HepG2 (cell line): ENCODE measurements at regions not wholly inside any gene's neighbourhood (a gene's known extent, or its start where the extent isn't known, plus 50 kb on each side); places are given as distances from the start of the nearest gene placed in this dataset.

Experiments
- ATAC-seq: fragments of 200-7000 bp; cut with Tn5 transposase; 3 replicates; pipeline ENCODE4 v1.9.1; 2020; ENCODE audit warnings: mild to moderate bottlenecking, moderate library complexity
- BruUV-seq: library from RNA; stranded (reverse); fragments of 400-500 nt; replicated peaks from 2 replicates; lab custom pipeline; 2021; lab: Mats Ljungman, UMichigan
- CTCF ChIA-PET: fragments of 300-600 bp; formaldehyde crosslinking; extraction: SDS; loops from one replicate; lab custom pipeline; 2021; ENCODE audit warnings: low total read pairs, inconsistent platforms, low intra/inter-chr PET ratio; lab: Yijun Ruan, JAX
- POLR2A ChIA-PET: fragments of 350-600 bp; sonication (Branson Sonifier 250); formaldehyde crosslinking; loops from one replicate; lab custom pipeline; 2020; ENCODE audit warnings: antibody characterized with exemption, inconsistent platforms; lab: Yijun Ruan, JAX
- DNase-seq: peaks from one replicate; pipeline ENCODE4 v3.0.0-alpha.2; 2015; ENCODE audit warnings: low spot score
- FAIRE-seq: peaks from 3 replicates; lab custom pipeline; 2011; peaks lifted over from hg19 to GRCh38; lab: Jason Lieb, UNC
- H2AFZ ChIP-seq: one replicate; pipeline ENCODE4 v1.6.1; 2011; ENCODE audit warnings: low read length, inconsistent platforms
- H3K27ac ChIP-seq: fragments of 300-600 bp; 3 replicates; pipeline ENCODE4 v1.8.0; 2011; ENCODE audit warnings: mixed run types, mild to moderate bottlenecking, mixed read lengths, low read length, inconsistent platforms; ENCODE audit not compliant: insufficient read depth; ENCODE audit errors: extremely low read length
- H3K27me3 ChIP-seq, 2 experiments: fragments of 200-600 bp in 1 of 2; 2 replicates in 1 of 2; 3 replicates in 1 of 2; pipeline versions ENCODE4 v1.6.0 to v1.8.0; 2011; ENCODE audit warnings: low read length in 2 of 2, mild to moderate bottlenecking in 2 of 2, moderate library complexity in 2 of 2, inconsistent platforms in 1 of 2; ENCODE audit not compliant: insufficient read depth in 2 of 2, control insufficient read depth in 1 of 2
- H3K36me3 ChIP-seq, 2 experiments: fragments of 200-600 bp in 1 of 2; replicated peaks in 1 of 2; 2 replicates in 1 of 2; 3 replicates in 1 of 2; pipeline versions ENCODE4 v1.5.1 to v1.8.0; 2011; ENCODE audit warnings: low read length in 2 of 2, inconsistent platforms in 1 of 2; ENCODE audit not compliant: insufficient read depth in 2 of 2, control insufficient read depth in 1 of 2
- H3K4me1 ChIP-seq: 2 replicates; pipeline ENCODE4 v1.5.1; 2012; ENCODE audit warnings: low read length, inconsistent platforms; ENCODE audit not compliant: insufficient read depth
- H3K4me2 ChIP-seq: 2 replicates; pipeline ENCODE4 v1.6.0; 2011; ENCODE audit warnings: low read depth, low read length, inconsistent platforms
- H3K4me3 ChIP-seq, 3 experiments: fragments of 200-600 bp in 1 of 3; sonication (generic), shearing (Covaris generic) in 1 of 3; replicated peaks in 1 of 3; 2 replicates each; pipeline ENCODE4 v1.5.1; 2011 to 2016; ENCODE audit warnings: low read length in 3 of 3, inconsistent platforms in 2 of 3, low read depth in 2 of 3, mild to moderate bottlenecking in 2 of 3, control low read depth in 1 of 3, mixed read lengths in 1 of 3; ENCODE audit not compliant: insufficient read depth in 1 of 3
- H3K79me2 ChIP-seq: one replicate; pipeline ENCODE4 v1.6.1; 2011; ENCODE audit warnings: low read length, inconsistent platforms; ENCODE audit not compliant: insufficient read depth
- H3K9ac ChIP-seq: 2 replicates; pipeline ENCODE4 v1.6.0; 2011; ENCODE audit warnings: mild to moderate bottlenecking, low read depth, low read length, inconsistent platforms; ENCODE audit not compliant: insufficient read depth
- H3K9me3 ChIP-seq: 2 replicates; pipeline ENCODE4 v1.5.1; 2012; ENCODE audit warnings: mild to moderate bottlenecking, low read length
- H4K20me1 ChIP-seq: 2 replicates; pipeline ENCODE4 v1.6.0; 2011; ENCODE audit warnings: inconsistent platforms, mild to moderate bottlenecking, low read length, moderate library complexity; ENCODE audit not compliant: insufficient read depth
- CBX5 ChIP-seq: sonication (generic); formaldehyde crosslinking; IDR thresholded peaks from 2 replicates; pipeline ENCODE4 v1.4.0; 2020; ENCODE audit warnings: missing genetic modification reagents, borderline replicate concordance
- CEBPG ChIP-seq: IDR thresholded peaks from 2 replicates; pipeline ENCODE4 v1.6.1; 2016
- HNRNPL ChIP-seq: fragments of 200-400 bp; formaldehyde crosslinking; IDR thresholded peaks from 2 replicates; pipeline ENCODE4 v1.6.1; 2017; ENCODE audit warnings: mild to moderate bottlenecking, low read depth, low read length
- JUN ChIP-seq: sonication (generic); formaldehyde crosslinking; IDR thresholded peaks from 2 replicates; pipeline ENCODE4 v1.4.0; 2020; ENCODE audit warnings: mild to moderate bottlenecking, missing genetic modification reagents
- MAFF ChIP-seq: IDR thresholded peaks from 2 replicates; pipeline ENCODE4 v1.6.1; 2011; ENCODE audit warnings: low read depth, low read length, improper control_type of control experiment
- MBNL3 ChIP-seq: fragments of 250-450 bp; sonication (Bioruptor Pico); conservative IDR thresholded peaks from 2 replicates; pipeline ENCODE4 v1.8.0; 2022; ENCODE audit warnings: mild to moderate bottlenecking, inconsistent platforms
- SP2 ChIP-seq: sonication (generic); formaldehyde crosslinking; IDR thresholded peaks from 2 replicates; pipeline ENCODE4 v1.5.1; 2020; ENCODE audit warnings: mild to moderate bottlenecking, missing genetic modification reagents
- ZFP41 ChIP-seq: sonication (generic); formaldehyde crosslinking; IDR thresholded peaks from 2 replicates; pipeline ENCODE4 v1.4.0; 2020; ENCODE audit warnings: mild to moderate bottlenecking, missing genetic modification reagents, borderline replicate concordance
- ZNF136 ChIP-seq: sonication (generic); formaldehyde crosslinking; IDR thresholded peaks from 2 replicates; pipeline ENCODE4 v1.8.1; 2022; ENCODE audit warnings: low read depth, mild to moderate bottlenecking, moderate library complexity, missing genetic modification reagents
- ZNF256 ChIP-seq: sonication (generic); formaldehyde crosslinking; conservative IDR thresholded peaks from 2 replicates; pipeline ENCODE4 v1.4.0; 2020; ENCODE audit warnings: missing genetic modification reagents
- ZNF382 ChIP-seq: sonication (generic); formaldehyde crosslinking; IDR thresholded peaks from 2 replicates; pipeline ENCODE4 v1.5.0; 2020; ENCODE audit warnings: missing genetic modification reagents, mild to moderate bottlenecking, borderline replicate concordance
- ZNF572 ChIP-seq: sonication (generic); formaldehyde crosslinking; IDR thresholded peaks from 2 replicates; pipeline ENCODE4 v1.5.1; 2020; ENCODE audit warnings: mild to moderate bottlenecking, missing genetic modification reagents
- ZNF605 ChIP-seq: sonication (generic); formaldehyde crosslinking; IDR thresholded peaks from 2 replicates; pipeline ENCODE4 v1.8.0; 2022; ENCODE audit warnings: mild to moderate bottlenecking, missing genetic modification reagents
- WGBS: methylation state at CpG from one replicate; pipeline ENCODE4 v1.1.6; 2017; ENCODE audit warnings: low lambda C conversion rate; 5-methylcytosine and 5-hydroxymethylcytosine counted together
- in situ Hi-C: cut with HindIII; loops from 2 replicates; pipeline ENCODE4 v1.10.0; 2017; ENCODE audit warnings: low pct_unique_long_range_greater_than_20kb; ENCODE audit not compliant: extremely low pct_ligation_motif_present
- intact Hi-C: fragments of 100-400 bp; cut with micrococcal nuclease; formaldehyde crosslinking; loops from one replicate; pipeline ENCODE4 v1.10.0; 2022; ENCODE audit not compliant: unreplicated experiment
- TF ChIP-seq, protein P1 (sequence below): sonication (generic); formaldehyde crosslinking; IDR thresholded peaks from 2 replicates; pipeline ENCODE4 v1.5.1; 2020; ENCODE audit warnings: mild to moderate bottlenecking, missing genetic modification reagents, borderline replicate concordance
- TF ChIP-seq, protein P2 (sequence below): sonication (generic); formaldehyde crosslinking; IDR thresholded peaks from 2 replicates; pipeline ENCODE4 v1.4.0; 2020; ENCODE audit warnings: missing genetic modification reagents, borderline replicate concordance
- TF ChIP-seq, protein P3 (sequence below): sonication (generic); formaldehyde crosslinking; IDR thresholded peaks from 2 replicates; pipeline ENCODE4 v1.5.0; 2020; ENCODE audit warnings: mild to moderate bottlenecking, low read depth, missing genetic modification reagents, borderline replicate concordance

DNA sequence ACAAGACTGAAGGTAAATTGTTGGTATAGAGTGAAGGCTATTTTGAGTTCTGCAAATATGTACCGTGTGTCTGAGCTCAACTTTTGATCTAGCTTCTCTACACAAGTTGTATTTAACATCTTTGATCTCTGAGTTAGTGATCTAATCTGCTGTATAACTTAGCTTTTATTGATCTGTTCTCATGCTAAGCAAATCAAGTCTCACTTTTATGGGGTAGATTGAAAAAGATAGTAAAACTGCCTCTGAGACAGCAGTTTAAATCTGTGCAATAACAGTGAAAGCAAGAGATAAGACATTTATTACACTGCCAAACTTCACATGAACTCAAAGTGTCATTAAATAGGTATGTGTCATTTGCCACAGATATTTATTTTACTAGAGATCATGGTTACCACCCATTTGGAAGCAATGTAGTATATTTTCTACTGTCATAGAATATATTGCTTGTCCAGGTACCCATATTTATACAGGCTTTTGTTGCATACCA lies 477.3 kb downstream of the ISL1 start:
- no TSS peak for BruUV-seq
- intact Hi-C loops, result no loop called here
- Histone ChIP-seq H4K20me1 (no peaks in the 10 kb centered on the region), H2AFZ (no peak overlapping the region), H3K4me2 (no peak overlapping the region), H3K79me2 (no peaks in the 10 kb centered on the region), H3K9me3 (no peaks in the 10 kb centered on the region), H3K36me3 (no peaks in the 10 kb centered on the region), H3K4me3 (no peak overlapping the region), H3K27ac (no peak overlapping the region), H3K27me3 (no peaks in the 10 kb centered on the region), H3K9ac (no peak overlapping the region), H3K4me1 (no peaks in the 10 kb centered on the region)
- TF ChIP-seq JUN (no peak), MAFF (no peak), SP2 (CRISPR knock-in tag) (no peak), ZNF572 (CRISPR knock-in tag) (no peak), ZNF136 (CRISPR knock-in tag) (no peak), HNRNPL (no peak), CEBPG (CRISPR knock-in tag) (no peak), ZFP41 (CRISPR knock-in tag) (no peak), MBNL3 (CRISPR knock-in tag) (no peak), ZNF605 (no peak), ZNF256 (CRISPR knock-in tag) (no peak), CBX5 (no peak), ZNF382 (no peak)
- TF ChIP-seq, protein P1, sequence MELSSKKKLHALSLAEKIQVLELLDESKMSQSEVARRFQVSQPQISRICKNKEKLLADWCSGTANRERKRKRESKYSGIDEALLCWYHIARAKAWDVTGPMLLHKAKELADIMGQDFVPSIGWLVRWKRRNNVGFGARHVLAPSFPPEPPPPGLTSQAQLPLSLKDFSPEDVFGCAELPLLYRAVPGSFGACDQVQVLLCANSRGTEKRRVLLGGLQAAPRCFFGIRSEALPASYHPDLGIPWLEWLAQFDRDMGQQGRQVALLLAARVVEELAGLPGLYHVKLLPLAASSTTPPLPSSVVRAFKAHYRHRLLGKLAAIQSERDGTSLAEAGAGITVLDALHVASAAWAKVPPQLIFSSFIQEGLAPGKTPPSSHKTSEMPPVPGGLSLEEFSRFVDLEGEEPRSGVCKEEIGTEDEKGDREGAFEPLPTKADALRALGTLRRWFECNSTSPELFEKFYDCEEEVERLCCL (CRISPR knock-in tag), result no peak
- TF ChIP-seq, protein P2, sequence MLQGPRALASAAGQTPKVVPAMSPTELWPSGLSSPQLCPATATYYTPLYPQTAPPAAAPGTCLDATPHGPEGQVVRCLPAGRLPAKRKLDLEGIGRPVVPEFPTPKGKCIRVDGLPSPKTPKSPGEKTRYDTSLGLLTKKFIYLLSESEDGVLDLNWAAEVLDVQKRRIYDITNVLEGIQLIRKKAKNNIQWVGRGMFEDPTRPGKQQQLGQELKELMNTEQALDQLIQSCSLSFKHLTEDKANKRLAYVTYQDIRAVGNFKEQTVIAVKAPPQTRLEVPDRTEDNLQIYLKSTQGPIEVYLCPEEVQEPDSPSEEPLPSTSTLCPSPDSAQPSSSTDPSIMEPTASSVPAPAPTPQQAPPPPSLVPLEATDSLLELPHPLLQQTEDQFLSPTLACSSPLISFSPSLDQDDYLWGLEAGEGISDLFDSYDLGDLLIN (CRISPR knock-in tag), result no peak
- TF ChIP-seq, protein P3, sequence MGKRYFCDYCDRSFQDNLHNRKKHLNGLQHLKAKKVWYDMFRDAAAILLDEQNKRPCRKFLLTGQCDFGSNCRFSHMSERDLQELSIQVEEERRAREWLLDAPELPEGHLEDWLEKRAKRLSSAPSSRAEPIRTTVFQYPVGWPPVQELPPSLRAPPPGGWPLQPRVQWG (CRISPR knock-in tag), result no peak
- ChIA-PET POLR2A (no interaction called here), CTCF (no interaction called here)
- DNase-seq (no peak), FAIRE-seq (no peak), ATAC-seq (no peak)
- 0% methylated on average over 1 of the region's 1 CpG for WGBS
- in situ Hi-C loops, result no loop called here
